Suprapubic skin (tissue), 4 donors: ENCODE measurements at regions not wholly inside any gene's neighbourhood (a gene's known extent, or its start where the extent isn't known, plus 50 kb on each side); places are given as distances from the start of the nearest gene placed in this dataset.

ENCODE experiments used
- DNase-seq, 2 donors: peaks; one replicate each; pipeline ENCODE4 v3.0.0-alpha.2; 2019; ENCODE audit warnings: low spot score in 2 of 2
- H3K27ac ChIP-seq: fragments of 200-600 bp; sonication (generic); one replicate; pipeline ENCODE4 v1.5.1; 2019
- H3K27me3 ChIP-seq: fragments of 200-600 bp; sonication (generic); one replicate; pipeline ENCODE4 v1.5.1; 2019
- H3K36me3 ChIP-seq: fragments of 200-600 bp; sonication (generic); one replicate; pipeline ENCODE4 v1.5.1; 2019
- H3K4me1 ChIP-seq: fragments of 200-600 bp; sonication (generic); one replicate; pipeline ENCODE4 v1.5.1; 2019
- H3K4me3 ChIP-seq: fragments of 200-600 bp; sonication (generic); one replicate; pipeline ENCODE4 v1.5.1; 2019; ENCODE audit warnings: mild to moderate bottlenecking
- H3K9me3 ChIP-seq: fragments of 200-600 bp; sonication (generic); one replicate; pipeline ENCODE4 v1.5.1; 2019
- EP300 ChIP-seq: sonication (generic); formaldehyde crosslinking; IDR thresholded peaks from one replicate; pipeline ENCODE4 v1.6.1; 2017; ENCODE audit warnings: antibody characterized with exemption
- POLR2A ChIP-seq, 2 donors: fragments of 450-650 bp; IDR thresholded peaks; one replicate each; pipeline ENCODE4 v1.6.1; 2017; ENCODE audit warnings: antibody characterized with exemption in 2 of 2, mild to moderate bottlenecking in 2 of 2, moderate library complexity in 2 of 2
- POLR2AphosphoS5 ChIP-seq, 3 donors: sonication (generic); formaldehyde crosslinking; IDR thresholded peaks; one replicate each; pipeline ENCODE4 v1.6.1; 2017; ENCODE audit warnings: antibody characterized with exemption in 3 of 3
- WGBS: methylation state at CpG from one replicate; pipeline ENCODE4 v1.1.5; 2018; 5-methylcytosine and 5-hydroxymethylcytosine counted together
- TF ChIP-seq, protein P1 (sequence below), 2 donors: fragments of 200-600 bp in 1 of 2; fragments of 450-650 bp in 1 of 2; sonication (generic) in 1 of 2; IDR thresholded peaks; one replicate each; pipeline ENCODE4 v1.5.1; 2016 to 2019; ENCODE audit warnings: antibody characterized with exemption in 2 of 2, mild to moderate bottlenecking in 1 of 2, moderate library complexity in 1 of 2

DNA sequence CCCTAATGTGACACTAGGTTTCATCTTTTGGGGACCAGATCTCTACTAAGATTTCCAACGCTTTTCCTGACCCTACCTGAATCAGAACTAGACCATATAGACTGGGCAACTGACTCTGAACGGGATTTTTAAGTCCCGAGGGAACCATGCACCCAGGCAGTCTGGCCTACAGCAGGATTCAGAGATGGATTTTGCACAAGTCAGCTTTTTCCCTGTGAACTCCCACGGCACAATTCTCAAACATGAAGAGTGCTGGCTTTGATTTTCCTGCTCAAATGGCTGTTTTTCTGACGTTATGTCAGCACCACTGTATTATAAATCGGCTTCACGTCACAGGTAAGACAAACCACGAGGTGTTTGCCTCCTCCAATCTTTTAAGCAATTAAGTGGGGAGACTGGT, 409.1 kb downstream of the TCERG1L start:
- Histone ChIP-seq H3K27me3 (peaks cover 18% of the 10 kb centered on the region), H3K27ac (no peak overlapping the region), H3K4me3 (no peak overlapping the region), H3K9me3 (no peaks in the 10 kb centered on the region), H3K36me3 (no peaks in the 10 kb centered on the region), H3K4me1 (no peaks in the 10 kb centered on the region)
- no peak for DNase-seq
- WGBS, result 73% methylated on average over 8 of the region's 8 CpGs
- TF ChIP-seq, protein P1, sequence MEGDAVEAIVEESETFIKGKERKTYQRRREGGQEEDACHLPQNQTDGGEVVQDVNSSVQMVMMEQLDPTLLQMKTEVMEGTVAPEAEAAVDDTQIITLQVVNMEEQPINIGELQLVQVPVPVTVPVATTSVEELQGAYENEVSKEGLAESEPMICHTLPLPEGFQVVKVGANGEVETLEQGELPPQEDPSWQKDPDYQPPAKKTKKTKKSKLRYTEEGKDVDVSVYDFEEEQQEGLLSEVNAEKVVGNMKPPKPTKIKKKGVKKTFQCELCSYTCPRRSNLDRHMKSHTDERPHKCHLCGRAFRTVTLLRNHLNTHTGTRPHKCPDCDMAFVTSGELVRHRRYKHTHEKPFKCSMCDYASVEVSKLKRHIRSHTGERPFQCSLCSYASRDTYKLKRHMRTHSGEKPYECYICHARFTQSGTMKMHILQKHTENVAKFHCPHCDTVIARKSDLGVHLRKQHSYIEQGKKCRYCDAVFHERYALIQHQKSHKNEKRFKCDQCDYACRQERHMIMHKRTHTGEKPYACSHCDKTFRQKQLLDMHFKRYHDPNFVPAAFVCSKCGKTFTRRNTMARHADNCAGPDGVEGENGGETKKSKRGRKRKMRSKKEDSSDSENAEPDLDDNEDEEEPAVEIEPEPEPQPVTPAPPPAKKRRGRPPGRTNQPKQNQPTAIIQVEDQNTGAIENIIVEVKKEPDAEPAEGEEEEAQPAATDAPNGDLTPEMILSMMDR (IDR thresholded peaks at IDR 0.05), result no peak
- TF ChIP-seq POLR2AphosphoS5 (IDR thresholded peaks at IDR 0.05) (no peak), EP300 (no peak), POLR2A (IDR thresholded peaks at IDR 0.05) (no peak)

DNA sequence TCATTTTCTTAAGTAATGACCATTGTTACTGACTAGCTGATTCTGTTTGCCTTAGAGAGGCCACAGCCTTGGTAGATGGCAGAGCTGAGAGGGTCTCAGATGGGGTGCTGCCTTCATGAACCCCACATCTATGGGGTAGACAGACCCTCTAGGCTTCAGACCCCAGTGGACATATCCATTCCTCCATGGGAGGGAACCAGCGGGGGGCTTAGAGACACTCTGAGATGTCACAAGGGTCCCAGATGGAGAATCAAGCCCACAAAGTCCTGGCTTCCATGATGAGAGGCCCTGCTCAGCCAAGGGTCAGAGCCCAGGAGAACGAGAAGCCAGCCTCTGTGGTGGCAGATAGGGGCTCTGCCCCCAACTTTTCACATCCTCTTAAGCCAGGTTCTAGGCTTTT, 408.6 kb downstream of the TCERG1L start:
- H3K27me3 ChIP-seq, result peaks cover 18% of the 10 kb centered on the region
- no peaks in the 10 kb centered on the region for H3K4me1 ChIP-seq
- no peak for TF ChIP-seq POLR2AphosphoS5 (IDR thresholded peaks at IDR 0.05)
- TF ChIP-seq, protein P1 (IDR thresholded peaks at IDR 0.05), result no peak
- TF ChIP-seq POLR2A (IDR thresholded peaks at IDR 0.05), result no peak
- TF ChIP-seq EP300, result no peak
- no peak overlapping the region for H3K27ac ChIP-seq
- H3K36me3 ChIP-seq, result no peaks in the 10 kb centered on the region
- 100% methylated on average over 1 of the region's 2 CpGs for WGBS
- no peaks in the 10 kb centered on the region for H3K9me3 ChIP-seq
- no peak overlapping the region for H3K4me3 ChIP-seq
- DNase-seq, result no peak

DNA sequence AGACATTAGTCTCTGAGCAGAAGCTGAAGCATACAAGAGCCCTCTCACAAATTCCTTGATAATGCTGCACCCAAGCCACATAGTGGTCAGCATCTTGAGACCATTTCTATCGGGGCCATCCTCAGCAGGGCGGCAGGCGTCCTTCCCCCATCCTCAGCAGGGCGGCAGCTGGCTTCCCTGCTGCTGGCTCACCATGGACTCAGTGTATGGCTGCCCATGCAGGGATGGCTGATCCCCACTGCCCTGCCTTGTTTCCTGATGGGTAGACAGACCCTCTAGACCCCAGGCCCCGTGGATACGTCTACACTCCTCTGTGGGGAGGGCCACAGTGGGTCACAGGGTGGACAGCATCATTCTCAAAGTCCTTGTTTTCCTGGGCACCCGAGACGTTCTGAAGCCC, 406.8 kb downstream of the TCERG1L start:
- Histone ChIP-seq H3K4me3 (no peak overlapping the region), H3K27ac (no peak overlapping the region), H3K4me1 (no peaks in the 10 kb centered on the region), H3K27me3 (peaks cover 18% of the 10 kb centered on the region), H3K9me3 (no peaks in the 10 kb centered on the region), H3K36me3 (no peaks in the 10 kb centered on the region)
- TF ChIP-seq EP300, result no peak
- TF ChIP-seq, protein P1 (IDR thresholded peaks at IDR 0.05), result no peak
- no peak for TF ChIP-seq POLR2AphosphoS5 (IDR thresholded peaks at IDR 0.05)
- 60% methylated on average over 2 of the region's 8 CpGs for WGBS
- DNase-seq, result no peak

DNA sequence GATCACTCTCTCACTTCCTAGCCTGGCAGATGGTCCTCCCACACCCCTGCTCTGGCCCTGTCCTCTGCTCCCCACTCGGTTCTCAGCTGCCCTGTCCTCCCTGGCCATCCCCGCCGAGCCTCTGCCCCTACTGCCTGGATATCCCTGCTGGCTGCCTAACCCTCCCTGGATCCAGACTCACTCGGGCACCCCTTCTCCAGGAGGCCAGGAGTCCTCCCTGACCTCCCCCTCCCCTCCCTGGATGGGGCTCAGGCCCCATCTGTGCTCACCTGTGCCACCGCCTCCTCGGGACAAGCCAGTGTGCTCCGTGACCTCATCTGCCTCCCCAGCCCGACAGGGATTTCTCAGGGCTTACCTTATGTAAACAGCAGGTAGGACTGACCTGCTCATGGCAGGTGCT, 406.1 kb downstream of the TCERG1L start:
- H3K27ac ChIP-seq, result no peak overlapping the region
- peaks cover 18% of the 10 kb centered on the region for H3K27me3 ChIP-seq
- H3K9me3 ChIP-seq, result no peaks in the 10 kb centered on the region
- no peaks in the 10 kb centered on the region for H3K4me1 ChIP-seq
- WGBS, result 80% methylated on average over 8 of the region's 8 CpGs
- H3K4me3 ChIP-seq, result no peak overlapping the region
- DNase-seq, result no peak
- TF ChIP-seq POLR2A (IDR thresholded peaks at IDR 0.05) (no peak), POLR2AphosphoS5 (IDR thresholded peaks at IDR 0.05) (no peak), EP300 (no peak)
- TF ChIP-seq, protein P1 (IDR thresholded peaks at IDR 0.05), result no peak
- H3K36me3 ChIP-seq, result no peaks in the 10 kb centered on the region

DNA sequence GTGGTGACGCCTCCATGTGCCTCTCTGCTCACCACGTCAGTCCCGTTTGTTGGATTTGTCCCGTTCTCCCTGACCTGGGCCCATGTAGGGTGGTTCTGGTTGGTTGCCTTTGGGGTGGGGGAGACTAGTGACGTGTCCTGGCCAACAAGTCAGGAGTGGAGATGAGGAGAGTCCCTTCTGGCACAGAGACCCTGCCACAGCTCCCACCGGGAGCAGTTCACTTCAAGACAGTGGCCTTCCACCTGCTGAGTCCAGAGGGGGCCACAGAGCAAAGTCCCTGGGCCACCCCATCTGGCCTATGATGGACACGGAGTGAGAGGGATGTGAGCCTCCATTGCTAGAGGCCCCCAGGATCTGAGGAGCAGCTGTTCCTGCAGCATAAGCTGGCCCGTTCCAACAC, 405.6 kb downstream of the TCERG1L start:
- Histone ChIP-seq H3K27me3 (peaks cover 18% of the 10 kb centered on the region), H3K4me1 (no peaks in the 10 kb centered on the region), H3K9me3 (no peaks in the 10 kb centered on the region), H3K27ac (no peak overlapping the region), H3K36me3 (no peaks in the 10 kb centered on the region), H3K4me3 (no peak overlapping the region)
- WGBS, result 86% methylated on average over 6 of the region's 8 CpGs
- no peak for DNase-seq
- no peak for TF ChIP-seq POLR2AphosphoS5 (IDR thresholded peaks at IDR 0.05)
- TF ChIP-seq, protein P1 (IDR thresholded peaks at IDR 0.05), result no peak
- TF ChIP-seq POLR2A (IDR thresholded peaks at IDR 0.05), result no peak
- TF ChIP-seq EP300, result no peak
